SIG-M5 treated with dmso at 0.1 percent for 504 hours (cell line): ENCODE measurements at regions not wholly inside any gene's neighbourhood (a gene's known extent, or its start where the extent isn't known, plus 50 kb on each side); places are given as distances from the start of the nearest gene placed in this dataset.

Source experiments
- DNase-seq: peaks from one replicate; lab custom pipeline; 2025; ENCODE audit not compliant: unreplicated experiment; lab: John Stamatoyannopoulos, UW

GRCh38 chr9:107648153-107648715 is 158.7 kb upstream of the KLF4 start:
- DNase-seq: no peak

DNA sequence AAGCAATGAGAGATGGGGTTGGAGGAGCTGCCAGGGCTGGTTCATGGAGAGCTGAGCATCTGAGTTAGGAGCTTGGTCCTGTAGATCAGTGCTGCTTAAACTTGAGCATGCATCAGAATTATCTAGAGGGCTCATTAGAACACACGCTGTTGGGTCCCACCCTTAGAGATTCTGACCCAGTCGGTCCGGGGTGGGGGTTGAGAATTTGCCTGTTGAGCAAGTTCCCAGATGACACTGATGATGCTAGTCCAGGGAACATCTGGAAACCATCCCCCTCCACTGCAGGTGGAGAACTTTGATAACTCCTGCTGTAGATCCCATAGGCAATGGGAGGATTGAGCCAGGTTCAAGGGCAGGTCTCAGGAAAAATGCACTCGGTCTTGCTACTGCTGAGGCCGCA is 158.0 kb upstream of the KLF4 start:
- DNase-seq: no peak

DNA sequence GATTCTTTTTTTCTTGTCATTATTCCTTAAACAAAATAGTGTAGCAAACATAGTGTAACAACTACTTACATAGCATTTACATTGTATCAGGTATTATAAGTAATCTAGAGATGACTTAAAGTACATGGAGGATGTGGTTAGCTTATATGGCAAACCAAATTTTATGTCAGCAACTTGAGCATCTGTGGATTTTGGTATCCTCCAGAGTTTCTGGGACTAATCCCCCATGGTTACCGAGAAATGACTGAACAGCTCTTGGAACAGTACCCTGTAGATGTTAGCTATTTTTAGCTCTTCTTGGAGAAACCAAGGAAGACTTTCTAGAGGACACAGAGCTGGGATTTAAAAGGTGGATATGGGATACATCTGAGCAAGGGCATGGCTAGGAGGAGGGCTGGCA is 157.6 kb upstream of the KLF4 start:
- DNase-seq: no peak

- DNase-seq: no peak
Observed at GRCh38 chr9:107645464-107645833, 155.9 kb upstream of the KLF4 start.

- no peak for DNase-seq
Observed at GRCh38 chr9:107644733-107645463, 155.3 kb upstream of the KLF4 start.

GRCh38 chr9:107639426-107639825 is 149.9 kb upstream of the KLF4 start:
- DNase-seq: peak; percentile 71

GRCh38 chr9:107638521-107639310 is 149.1 kb upstream of the KLF4 start:
- DNase-seq: peak; percentile 34

DNA sequence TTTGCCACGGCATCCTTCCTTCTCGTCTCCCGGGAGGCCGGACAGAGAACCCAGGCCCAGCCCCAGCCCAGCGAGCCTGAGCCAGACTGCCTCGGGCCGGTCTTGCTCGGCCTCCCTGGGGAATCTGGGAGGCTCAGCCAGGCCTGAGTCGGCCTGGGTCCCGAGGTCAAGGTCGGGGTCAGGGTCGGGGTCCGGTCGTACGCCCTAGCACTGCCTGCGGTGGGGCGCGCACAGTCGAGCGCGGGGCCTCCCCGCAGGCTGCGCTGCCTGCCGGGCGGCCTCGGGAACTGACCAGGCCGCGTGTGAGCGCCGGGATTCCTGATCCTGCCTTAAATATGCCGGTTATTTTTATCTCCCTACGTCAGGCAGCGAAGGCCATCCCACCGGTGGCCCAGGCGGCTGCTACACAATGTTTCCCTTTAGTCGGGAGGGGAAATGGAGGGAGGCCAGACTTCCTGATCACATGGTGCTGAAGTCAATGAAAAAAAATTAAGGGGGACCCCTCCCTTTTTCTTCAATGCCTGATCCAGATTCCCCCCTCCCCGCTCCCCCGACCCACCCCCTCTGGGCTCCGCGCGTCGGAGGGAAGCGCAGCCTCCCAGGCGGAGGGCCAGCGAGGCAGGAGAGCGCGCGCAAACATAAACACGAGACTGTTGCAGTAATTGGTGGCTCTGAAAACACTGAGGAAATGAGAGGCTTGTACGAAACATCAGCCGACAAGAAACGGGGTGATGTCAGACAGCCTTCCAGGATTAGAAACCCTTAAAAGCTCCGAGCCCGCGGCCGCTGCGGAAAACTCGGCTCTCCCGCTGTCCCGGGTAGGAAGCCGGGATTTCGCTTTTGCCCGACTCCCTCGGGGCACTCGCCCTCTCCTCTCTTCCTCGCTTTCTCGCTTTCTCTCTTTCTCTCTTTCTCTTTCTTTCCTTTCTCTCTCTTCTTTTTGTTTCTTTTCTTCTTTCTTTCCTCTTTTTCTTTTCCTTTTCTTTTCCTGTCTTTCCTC is 148.2 kb upstream of the KLF4 start:
- peak; percentile 47 for DNase-seq

DNA sequence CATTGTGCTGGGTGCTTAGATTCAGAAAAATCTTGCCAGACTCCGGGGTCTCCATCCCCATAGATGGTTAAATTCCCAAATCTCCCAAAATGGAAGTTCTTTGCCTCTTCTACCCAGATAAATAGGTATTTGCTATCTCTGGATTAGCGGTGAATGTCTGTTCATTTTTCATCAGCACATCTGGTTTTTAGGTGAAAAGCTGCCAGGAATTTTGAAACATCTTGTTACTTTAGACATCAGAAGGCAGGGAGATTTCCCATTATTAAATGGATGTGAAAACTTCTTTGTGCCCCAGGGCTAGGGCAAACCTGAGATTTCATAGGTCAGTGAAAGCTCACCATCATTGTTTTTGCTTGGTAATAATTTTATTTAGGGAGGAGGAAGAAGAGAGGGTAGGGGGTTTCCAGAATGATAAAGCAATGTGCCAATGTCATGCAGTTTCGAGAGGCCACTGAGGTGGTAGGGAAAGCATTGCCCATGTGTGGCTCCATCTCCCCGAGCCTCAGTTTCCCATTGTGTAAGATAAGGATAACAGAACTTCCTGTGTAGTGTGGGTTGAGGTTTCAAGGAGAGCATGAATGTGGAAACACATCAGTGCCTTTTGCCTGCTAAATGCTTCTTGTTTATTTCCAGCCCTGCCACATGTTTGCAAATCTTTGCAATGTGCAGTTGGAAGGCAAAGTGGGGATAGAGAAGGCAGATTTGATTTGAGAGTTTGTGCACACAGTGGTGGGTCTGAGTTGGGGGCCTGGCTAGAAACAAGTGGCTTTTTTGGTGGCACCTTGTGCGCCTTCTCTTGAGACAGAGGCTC is 147.2 kb upstream of the KLF4 start:
- peak; percentile 17 for DNase-seq

GRCh38 chr9:107635803-107636174 is 146.2 kb upstream of the KLF4 start:
- DNase-seq: peak; percentile 63

- DNase-seq: no peak
Observed at GRCh38 chr9:107635101-107635802, 145.7 kb upstream of the KLF4 start.

DNA sequence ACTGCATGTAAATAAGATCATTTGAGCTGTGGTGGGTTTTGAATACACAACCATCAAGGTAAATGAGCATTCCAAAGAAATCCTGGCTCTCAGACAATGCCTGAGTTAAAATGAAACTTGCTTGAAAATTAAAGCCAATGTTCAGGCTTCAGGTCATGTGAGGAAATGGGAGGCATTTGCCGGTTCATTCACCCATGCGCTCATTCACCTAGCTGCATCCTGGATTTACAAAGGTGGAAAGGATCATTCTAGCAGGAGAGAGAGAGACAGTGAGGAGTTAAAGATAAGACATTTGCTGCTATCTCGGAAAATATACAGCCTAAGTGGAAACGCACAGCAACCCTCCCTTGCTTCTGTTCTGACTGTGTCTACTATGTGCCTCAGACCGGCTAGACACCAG is 143.8 kb upstream of the KLF4 start:
- DNase-seq: no peak

- DNase-seq: no peak
Observed at GRCh38 chr9:107632661-107633060, 143.1 kb upstream of the KLF4 start.

GRCh38 chr9:107632216-107632615 is 142.6 kb upstream of the KLF4 start:
- no peak for DNase-seq

DNA sequence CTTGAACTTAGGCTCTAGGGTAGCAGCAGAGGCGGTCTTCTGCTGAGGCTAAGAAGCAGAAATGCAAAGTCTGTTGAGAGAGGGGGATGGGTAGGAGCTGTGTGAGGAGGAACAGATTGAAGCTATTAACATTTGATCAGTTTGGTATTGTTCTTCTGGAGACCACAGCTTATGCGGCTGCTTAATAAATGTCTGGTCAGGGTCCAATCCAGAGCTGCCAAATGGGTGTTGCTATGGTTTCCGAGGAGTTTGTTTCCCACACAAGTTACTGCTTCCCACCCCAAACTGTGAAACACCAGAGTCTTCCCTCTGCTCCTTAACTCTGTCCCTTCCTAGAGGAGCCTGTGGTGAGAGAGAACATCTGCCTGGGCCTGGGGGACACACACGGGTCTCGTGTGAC is 142.2 kb upstream of the KLF4 start:
- no peak for DNase-seq

GRCh38 chr9:107630156-107630555 is 140.6 kb upstream of the KLF4 start:
- peak; percentile 82 for DNase-seq

DNA sequence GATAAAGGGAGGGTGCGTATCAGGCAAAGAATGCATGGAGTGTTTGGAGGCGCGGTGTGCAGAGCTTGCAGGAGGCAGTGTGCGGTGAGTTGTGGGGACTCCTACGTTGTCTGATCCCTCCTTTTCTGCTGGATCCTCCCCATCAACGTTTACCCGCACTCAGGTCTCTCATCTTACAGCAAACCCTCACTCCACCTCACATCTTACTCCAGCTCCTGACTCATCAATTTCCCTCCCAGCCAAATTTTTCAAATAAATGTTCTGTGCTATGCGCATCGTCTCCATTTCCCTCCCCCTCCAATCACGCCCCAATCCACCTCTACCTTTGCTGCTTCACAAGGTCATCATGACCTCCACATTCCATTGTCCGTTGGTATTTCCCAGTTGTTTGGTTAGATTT is 138.9 kb upstream of the KLF4 start:
- no peak for DNase-seq

DNA sequence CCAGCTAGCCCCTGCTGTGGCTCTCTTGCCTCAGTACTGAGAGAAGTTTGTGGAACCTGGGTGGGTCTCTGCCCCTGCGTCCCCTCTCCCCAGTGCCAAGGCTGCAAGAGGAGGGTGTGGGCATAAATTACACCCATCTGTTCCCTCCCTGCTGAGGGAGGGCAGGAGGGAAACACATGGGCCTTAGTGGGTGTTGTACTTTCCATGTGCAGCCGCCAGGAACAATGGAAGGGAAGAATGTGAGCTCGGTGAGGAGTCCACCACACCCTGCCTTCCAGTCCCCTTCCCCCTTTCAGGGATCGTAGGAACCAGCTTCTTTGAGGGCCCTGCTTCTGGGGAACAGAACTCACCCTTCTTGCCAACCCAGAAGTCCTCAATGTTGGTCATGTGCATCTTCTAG is 138.2 kb upstream of the KLF4 start:
- no peak for DNase-seq

GRCh38 chr9:107626118-107626517 is 136.5 kb upstream of the KLF4 start:
- DNase-seq: no peak
